ENCODE measurements at regions not wholly inside any gene's neighbourhood (a gene's known extent, or its start where the extent isn't known, plus 50 kb on each side); places are given as distances from the start of the nearest gene placed in this dataset.

DNA sequence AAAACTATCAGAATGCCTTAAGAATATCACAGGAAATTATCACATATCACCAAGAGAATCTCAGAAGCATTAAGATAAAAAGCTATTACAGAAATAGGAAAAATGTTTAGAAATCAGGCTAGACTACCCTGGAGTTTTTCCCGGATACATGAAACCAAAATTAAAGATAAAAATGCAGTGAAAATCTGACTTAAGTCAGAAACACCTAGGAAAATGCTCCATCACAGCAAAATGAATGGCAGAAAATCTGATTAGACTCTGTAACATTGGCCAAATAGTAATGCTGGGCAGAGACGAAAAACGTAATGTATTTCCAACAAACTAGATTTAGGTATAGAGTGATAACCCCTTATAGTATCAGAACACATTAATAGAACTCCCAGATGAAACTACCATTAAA lies 1626.7 kb upstream of the C9orf72 start:
- WGBS, result 67% methylated on average over 3 of the region's 3 CpGs
- Histone ChIP-seq H3K27me3 (replicated peaks; ENCODE audit: insufficient read depth) (no peaks in the 10 kb centered on the region), H3K4me1 (replicated peaks) (no peaks in the 10 kb centered on the region), H3K27ac (no peak overlapping the region), H3K36me3 (no peaks in the 10 kb centered on the region), H3K4me3 (no peak overlapping the region), H3K9me3 (no peaks in the 10 kb centered on the region)
- no peak for DNase-seq (ENCODE audit: low spot score)
- intact Hi-C loops (cut with DNase I), result no loop called here
- TF ChIP-seq POLR2AphosphoS5 (IDR thresholded peaks at IDR 0.05), result no peak
- no peak for TF ChIP-seq POLR2A (IDR thresholded peaks at IDR 0.05)
- TF ChIP-seq, protein P1, sequence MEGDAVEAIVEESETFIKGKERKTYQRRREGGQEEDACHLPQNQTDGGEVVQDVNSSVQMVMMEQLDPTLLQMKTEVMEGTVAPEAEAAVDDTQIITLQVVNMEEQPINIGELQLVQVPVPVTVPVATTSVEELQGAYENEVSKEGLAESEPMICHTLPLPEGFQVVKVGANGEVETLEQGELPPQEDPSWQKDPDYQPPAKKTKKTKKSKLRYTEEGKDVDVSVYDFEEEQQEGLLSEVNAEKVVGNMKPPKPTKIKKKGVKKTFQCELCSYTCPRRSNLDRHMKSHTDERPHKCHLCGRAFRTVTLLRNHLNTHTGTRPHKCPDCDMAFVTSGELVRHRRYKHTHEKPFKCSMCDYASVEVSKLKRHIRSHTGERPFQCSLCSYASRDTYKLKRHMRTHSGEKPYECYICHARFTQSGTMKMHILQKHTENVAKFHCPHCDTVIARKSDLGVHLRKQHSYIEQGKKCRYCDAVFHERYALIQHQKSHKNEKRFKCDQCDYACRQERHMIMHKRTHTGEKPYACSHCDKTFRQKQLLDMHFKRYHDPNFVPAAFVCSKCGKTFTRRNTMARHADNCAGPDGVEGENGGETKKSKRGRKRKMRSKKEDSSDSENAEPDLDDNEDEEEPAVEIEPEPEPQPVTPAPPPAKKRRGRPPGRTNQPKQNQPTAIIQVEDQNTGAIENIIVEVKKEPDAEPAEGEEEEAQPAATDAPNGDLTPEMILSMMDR (IDR thresholded peaks at IDR 0.05), result no peak

DNA sequence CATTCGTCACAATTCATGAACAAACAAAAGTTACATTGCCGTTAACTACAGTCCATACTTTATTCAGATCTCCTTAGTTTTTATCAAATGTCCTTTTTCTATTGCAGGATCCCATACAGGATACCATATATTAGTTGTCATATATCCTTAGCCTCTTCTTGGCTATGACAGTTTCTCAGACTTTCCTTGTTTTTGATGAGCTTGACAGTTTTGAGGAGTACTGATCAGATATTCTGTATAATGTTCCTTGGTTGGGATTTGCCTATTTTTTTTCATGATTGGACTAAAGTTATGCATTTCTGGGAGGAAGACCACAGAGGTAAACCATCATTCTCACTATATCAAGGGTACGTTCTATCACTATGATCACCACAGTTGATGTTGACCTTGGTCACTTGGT lies 1627.4 kb upstream of the C9orf72 start:
- Histone ChIP-seq H3K27me3 (replicated peaks; ENCODE audit: insufficient read depth) (no peaks in the 10 kb centered on the region), H3K36me3 (no peaks in the 10 kb centered on the region), H3K9me3 (no peaks in the 10 kb centered on the region), H3K4me3 (no peak overlapping the region), H3K4me1 (replicated peaks) (no peaks in the 10 kb centered on the region), H3K27ac (no peak overlapping the region)
- intact Hi-C loops (cut with DNase I), result no loop called here
- TF ChIP-seq POLR2AphosphoS5 (IDR thresholded peaks at IDR 0.05) (no peak), POLR2A (IDR thresholded peaks at IDR 0.05) (no peak)
- TF ChIP-seq, protein P1 (IDR thresholded peaks at IDR 0.05), result no peak
- 84% methylated on average over 3 of the region's 3 CpGs for WGBS
- no peak for DNase-seq (ENCODE audit: low spot score)

DNA sequence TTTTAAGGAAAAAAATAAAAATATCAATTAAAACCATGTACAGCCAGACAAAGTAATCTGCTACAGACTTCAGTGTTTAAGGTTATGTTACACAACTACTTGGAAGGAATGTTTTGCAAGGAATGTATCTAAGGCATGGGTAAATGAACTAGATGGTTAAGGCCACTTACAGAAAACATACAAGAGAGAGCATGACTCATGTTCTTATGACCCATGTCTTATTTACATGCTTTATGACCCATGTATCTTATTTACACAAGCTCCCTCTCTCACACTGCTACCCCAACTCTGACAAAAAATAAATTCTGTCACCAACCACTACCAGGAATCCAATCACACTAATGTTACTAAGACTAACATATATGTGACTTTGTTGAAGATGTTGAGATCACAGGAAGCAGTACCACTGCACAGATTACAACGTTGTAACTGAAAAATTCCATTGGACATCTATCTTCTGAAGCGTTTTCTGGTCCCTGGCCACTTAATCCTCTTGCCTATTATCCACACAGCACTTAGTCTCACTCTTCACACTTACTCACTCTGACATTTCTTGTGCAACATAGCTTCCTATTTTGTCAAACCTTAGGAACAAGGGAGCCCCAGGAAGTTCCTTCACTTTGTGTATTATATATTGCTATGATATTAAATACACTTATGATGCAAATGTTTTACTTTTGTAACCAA lies 1630.1 kb upstream of the C9orf72 start:
- Histone ChIP-seq H3K4me1 (replicated peaks) (no peaks in the 10 kb centered on the region), H3K36me3 (no peaks in the 10 kb centered on the region), H3K9me3 (no peaks in the 10 kb centered on the region), H3K4me3 (no peak overlapping the region), H3K27me3 (replicated peaks; ENCODE audit: insufficient read depth) (no peaks in the 10 kb centered on the region), H3K27ac (no peak overlapping the region)
- WGBS, result 56% methylated on average over 2 of the region's 2 CpGs
- intact Hi-C loops (cut with DNase I), result no loop called here
- no peak for DNase-seq (ENCODE audit: low spot score)
- TF ChIP-seq, protein P1 (IDR thresholded peaks at IDR 0.05), result no peak
- no peak for TF ChIP-seq POLR2A (IDR thresholded peaks at IDR 0.05)
- TF ChIP-seq POLR2AphosphoS5 (IDR thresholded peaks at IDR 0.05), result no peak

DNA sequence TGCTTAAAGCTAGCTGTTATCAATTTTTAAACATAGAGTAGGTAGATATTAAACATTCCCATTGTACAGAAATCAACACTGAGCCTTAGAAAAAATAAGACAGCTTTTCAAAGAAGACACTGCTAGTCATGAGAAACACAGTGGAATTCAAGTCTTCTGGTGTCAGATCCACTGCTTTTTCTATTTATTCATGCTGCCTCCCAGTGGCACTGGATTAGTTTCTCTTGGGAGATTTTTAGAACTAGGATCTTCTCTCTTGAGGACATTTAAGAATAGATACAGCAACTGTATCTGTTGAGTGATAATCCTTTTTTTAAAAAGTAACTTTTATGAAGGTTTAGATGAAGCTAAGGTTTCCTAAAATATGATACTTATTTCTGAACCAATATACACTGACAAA lies 1635.4 kb upstream of the C9orf72 start:
- Histone ChIP-seq H3K36me3 (no peaks in the 10 kb centered on the region), H3K27me3 (replicated peaks; ENCODE audit: insufficient read depth) (peaks cover 3% of the 10 kb centered on the region), H3K4me3 (no peak overlapping the region), H3K27ac (no peak overlapping the region), H3K4me1 (replicated peaks) (no peaks in the 10 kb centered on the region), H3K9me3 (no peaks in the 10 kb centered on the region)
- no peak for TF ChIP-seq POLR2A (IDR thresholded peaks at IDR 0.05)
- TF ChIP-seq POLR2AphosphoS5 (IDR thresholded peaks at IDR 0.05), result no peak
- TF ChIP-seq, protein P1 (IDR thresholded peaks at IDR 0.05), result no peak
- intact Hi-C loops (cut with DNase I), result no loop called here
- no peak for DNase-seq (ENCODE audit: low spot score)

DNA sequence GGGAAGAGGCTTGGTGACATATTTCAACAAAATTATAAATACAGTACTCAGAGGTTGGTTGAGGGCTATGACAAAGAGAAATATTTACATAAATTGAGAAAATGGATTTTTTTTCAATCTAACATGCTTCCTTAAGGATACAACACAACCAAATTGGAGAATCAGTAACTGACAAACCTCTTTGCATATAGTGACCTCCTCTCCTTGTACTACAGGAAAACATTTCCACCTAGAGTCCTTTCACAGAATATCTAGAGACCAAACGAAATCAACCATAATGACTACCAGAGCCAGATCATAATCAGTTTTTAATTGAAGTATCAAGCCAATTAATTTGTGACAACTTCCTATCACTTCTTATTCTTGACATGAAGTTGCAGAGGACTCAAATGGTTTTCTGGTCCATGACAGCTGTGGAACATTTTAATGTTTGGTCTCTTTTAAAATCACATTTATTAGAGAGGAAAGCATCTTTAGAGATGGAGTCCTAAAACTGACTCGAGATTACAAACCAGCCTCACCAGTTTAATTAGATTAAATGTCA lies 1636.5 kb upstream of the C9orf72 start:
- DNase-seq (ENCODE audit: low spot score), result no peak
- no peaks in the 10 kb centered on the region for H3K36me3 ChIP-seq
- TF ChIP-seq POLR2AphosphoS5 (IDR thresholded peaks at IDR 0.05) (no peak), POLR2A (IDR thresholded peaks at IDR 0.05) (no peak)
- TF ChIP-seq, protein P1 (IDR thresholded peaks at IDR 0.05), result no peak
- H3K9me3 ChIP-seq, result no peaks in the 10 kb centered on the region
- intact Hi-C loops (cut with DNase I), result no loop called here
- H3K4me1 ChIP-seq (replicated peaks), result no peaks in the 10 kb centered on the region
- WGBS, result 32% methylated on average over 2 of the region's 2 CpGs
- H3K27ac ChIP-seq, result no peak overlapping the region
- H3K4me3 ChIP-seq, result no peak overlapping the region
- H3K27me3 ChIP-seq (replicated peaks; ENCODE audit: insufficient read depth), result peaks cover 10% of the 10 kb centered on the region

Data from prostate gland (tissue), 2 donors.